ENCODE measurements at regions not wholly inside any gene's neighbourhood (a gene's known extent, or its start where the extent isn't known, plus 50 kb on each side); places are given as distances from the start of the nearest gene placed in this dataset.

DNA sequence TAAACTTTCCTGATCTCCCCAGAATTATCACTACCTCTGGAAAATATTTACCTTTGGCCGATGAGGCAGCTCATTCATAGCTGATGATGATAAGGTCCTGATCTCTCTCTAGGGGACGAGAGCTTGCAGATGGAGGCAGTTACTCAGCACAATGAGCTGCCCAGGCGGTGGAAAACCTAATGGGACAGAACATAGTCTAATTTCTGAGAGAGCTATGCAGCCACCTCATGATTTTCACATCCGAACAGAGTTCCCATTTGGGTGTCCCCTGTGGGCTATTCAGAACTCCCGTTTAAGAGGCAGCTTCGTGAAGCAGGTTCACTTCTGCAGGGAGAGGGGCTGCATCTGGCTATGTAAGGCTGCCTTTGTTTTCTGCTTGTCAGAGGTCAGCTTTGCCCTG is 724.6 kb upstream of the TMEM132C start:
- no peak for DNase-seq

DNA sequence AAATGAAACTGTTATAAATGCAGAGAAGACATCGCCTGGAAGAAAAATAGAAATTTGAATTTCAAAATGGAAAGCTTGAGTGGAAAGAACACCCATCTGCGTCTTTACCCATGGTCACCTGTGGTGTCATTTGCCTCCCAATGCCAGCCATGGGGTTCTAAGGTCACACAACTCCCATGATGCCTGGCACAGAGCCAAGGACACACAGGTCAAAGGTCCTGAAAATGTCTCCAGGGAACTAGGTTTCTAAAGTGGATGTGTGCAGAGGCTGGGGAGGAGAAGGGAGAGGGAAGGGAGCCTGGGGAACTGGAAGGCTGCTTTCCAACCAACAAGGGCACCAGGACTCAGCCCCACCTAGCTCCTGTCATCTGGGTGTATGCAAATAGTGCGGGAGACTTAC is 724.0 kb upstream of the TMEM132C start:
- DNase-seq: no peak

DNA sequence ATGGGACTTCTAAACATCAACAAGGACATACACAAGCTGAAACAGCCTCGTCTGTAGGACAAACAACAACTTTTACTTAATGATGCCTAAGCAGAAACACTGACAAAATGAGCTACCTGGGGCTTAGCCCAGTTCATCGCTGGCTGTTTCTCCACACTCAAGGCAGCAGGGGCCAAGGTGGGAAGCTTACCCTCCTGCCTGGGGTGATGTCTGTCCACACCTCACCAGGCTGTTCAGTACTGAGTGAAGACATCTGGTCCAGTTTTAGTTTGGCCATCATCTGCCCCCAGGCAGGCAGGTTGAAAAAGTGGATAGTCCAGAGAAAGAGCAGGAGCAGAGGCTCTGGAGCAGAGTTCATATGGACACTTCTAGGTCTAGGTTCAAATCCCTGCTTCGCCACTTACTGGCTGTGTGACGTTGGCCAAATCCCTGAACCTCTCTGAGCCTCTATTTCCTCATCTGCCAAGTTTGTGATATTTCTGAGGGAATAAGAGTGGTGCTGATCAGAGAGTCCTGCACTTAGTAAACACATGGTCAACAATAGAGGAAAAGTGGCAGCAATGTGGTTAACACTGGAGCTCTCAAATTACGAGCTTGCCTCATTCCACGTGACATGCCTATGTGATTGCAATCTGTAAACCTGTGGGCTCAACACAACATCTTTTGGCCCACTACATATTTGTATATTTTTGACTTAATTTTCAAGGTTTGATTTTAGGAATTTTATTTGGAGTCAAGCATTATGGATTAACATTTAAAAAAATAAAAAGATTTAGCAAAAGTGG is 720.1 kb upstream of the TMEM132C start:
- DNase-seq: no peak

DNA sequence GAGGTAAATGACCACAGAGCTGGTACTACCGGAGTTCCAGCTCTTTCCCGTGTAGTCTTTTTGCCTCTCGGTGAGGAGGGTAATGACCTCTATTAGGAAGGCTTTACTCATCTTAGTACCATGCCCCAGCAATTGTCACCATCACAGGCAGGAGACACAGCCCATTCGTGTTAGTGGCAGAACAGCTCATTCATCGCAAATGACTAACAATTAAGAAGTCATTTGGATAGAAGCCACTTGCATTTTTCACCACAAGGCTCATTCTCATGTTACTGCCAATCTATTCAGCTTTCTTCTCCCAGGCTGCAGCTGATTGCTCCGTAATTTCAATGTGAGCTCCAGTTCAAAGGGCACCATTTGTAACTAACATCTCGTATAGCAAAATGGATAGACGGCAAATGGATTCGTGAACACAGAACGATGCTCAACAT is 718.8 kb upstream of the TMEM132C start:
- peak; percentile 44 for DNase-seq

DNA sequence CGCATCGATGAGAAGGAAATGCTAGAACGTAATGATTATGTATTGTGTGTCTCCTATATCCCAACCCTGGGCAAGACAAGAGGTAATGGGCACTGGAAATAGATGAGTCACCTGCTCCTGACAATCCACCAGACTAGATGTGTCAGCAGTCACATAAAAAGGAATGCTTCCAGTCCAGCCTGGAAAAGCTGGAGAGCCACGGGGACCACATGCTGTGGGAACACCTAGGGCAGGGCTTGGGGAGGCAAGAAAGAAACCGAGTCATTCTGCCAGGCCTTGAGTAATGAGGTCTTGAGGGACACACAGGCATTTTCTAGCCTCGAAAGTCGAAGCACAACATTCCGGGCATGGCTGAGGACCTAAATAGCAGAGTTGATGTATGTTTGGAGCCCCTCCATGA is 716.7 kb upstream of the TMEM132C start:
- no peak for DNase-seq

DNA sequence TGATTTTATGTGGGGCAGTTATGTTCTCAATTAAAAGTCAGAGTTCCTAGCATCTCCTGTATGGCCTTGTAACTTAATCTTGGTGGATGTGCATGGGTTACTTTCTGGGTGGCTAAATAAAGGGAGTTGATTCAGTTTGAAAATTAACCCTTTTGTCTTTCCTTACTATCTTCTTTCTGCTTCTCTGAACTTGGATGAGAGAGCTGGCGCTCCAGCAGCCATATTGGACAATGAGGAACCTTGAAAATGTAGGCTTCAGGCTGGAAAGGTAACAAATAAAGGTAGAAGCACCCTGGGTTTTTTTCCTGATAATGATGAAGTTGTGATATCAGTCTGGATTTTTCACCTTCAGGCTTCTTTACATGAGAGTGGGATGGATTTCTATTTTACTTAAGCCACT is 714.1 kb upstream of the TMEM132C start:
- DNase-seq: no peak

DNA sequence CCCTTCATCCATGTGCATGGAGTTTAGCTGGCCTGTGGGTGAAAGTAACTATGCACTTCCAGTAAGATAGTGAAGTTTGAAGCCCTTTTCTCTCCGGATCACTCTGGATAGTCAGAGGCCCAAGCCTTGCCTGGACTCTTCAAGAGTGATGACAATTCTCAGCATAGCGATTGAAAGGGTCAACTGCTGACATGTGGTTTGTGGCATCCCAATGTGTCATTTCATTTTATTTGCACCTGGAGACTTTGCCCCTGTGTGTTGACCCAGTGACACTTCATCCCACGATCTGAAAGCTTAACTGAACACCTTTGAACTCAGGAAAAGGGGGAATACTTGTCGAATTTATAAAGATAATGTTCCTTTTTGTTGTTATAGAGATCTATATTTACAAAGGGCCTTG is 711.9 kb upstream of the TMEM132C start:
- DNase-seq: no peak

DNA sequence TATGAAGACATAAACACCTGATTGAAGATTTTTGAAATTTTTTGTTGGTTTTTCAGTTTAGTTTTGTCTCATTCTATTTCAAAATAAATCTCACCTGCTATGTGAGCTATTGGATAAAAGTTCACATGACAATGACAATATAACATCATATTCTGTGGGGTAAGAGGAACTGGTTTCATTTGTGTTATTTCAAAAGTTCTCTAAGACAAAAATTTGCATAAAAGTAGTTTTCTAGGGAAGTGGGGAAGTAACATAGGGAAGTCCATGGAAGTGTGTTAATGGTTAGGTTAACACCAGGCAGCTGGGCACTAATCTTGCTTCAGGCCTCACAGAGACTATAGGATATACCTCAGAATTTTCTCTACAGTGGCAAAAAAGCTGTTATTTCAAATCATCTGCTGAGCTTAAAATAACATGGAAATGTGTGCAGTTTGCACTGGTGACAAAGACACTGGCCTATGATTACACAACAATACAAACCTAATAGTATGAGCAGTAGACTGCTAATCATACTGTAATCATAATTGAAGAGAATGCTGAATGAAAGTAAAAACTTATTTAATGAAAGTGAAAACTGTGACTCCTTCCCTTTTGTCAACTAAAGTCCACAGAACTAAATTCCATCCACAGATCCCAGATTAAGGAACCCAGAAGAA is 710.6 kb upstream of the TMEM132C start:
- DNase-seq: no peak

DNA sequence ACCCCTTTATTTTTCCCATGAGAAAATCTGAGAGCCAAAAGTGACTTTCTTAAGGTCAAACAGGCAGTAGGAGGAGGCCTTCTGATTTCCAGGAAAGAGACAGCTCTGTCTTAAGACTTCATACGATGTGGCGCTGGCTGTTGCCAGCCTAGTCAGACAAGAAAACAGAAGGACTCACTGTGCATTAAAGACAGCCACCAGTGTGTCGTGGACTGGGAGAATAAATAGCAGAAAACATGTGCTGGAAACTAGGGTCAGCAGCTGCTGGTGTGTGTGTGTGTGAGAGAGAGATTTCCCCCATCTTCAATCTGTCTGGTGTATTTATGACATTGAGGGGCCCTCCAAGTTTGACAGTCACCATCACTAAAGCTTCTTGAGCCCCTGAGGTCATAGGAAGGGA is 708.6 kb upstream of the TMEM132C start:
- DNase-seq: no peak

DNA sequence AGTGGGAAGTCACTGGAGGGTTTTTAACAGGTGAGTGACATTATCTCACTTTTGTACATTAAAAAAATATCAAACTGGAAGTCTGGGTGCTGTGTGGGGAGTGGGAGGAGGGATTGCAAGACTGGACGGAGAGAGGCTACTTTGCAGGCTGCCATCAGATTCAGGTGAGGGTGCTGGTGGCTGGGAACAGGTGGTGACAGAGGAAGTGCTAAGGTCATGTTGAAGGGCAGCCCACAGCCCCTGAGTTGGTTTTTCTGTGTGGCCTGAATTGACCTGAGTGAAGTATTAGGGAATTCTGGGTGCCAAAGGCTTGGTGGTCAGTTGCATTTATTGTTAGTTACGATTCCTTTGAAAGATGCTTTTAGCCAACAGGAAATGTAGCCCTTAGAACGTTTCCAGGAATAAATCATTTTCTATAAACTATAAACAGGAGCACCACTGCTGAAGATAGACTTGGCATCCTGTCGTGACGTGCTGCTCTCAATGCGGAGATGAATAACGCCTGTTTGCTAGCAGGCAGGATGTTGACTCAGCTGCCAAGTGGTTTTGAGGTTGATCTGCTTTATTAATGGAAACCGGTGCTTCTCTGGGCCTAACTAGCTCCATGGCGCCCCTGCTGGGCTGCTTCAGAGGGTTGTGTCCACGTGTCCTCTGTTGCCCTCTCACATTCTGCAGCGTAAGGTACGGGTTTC is 707.5 kb upstream of the TMEM132C start:
- peak; percentile 84 for DNase-seq

DNA sequence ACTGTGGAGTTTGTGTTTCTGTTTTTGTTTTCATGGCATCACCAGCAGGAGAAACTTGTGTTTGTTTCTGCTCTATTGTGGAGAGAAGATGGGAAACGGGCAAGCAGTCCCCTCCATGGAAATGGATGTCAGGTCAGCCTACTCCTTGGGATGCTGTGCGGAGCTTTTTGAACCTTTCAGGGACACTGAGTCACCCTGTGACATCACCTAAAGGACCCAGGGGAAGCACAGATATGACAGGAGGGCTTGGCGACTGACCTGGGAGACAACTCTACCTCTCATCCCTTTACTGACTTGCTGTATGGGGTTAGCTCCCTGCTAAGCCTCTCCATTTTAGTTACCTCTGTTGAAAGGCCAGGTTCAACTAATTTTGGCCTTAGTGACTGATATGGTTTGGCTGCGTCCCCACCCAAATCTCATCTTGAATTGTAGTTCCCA is 706.9 kb upstream of the TMEM132C start:
- no peak for DNase-seq

DNA sequence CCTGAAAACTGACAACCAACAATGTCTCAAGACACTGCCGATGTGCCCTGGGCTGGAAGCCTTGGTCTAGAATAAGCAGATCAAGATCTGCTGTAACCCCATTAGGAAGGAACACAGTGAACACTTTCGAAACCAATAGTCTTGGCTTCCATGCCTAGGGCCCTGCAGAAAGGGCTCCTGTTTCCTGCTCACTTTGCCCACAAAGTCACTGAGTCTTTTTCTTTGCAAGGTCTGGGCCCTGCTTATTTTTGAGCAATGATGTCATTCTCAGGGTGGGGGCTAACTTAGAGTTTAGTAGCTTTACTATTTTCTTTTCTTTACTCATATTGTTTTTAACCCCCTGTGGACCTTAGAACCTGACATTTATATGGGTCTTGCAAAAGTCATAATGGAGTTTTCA is 704.2 kb upstream of the TMEM132C start:
- no peak for DNase-seq

DNA sequence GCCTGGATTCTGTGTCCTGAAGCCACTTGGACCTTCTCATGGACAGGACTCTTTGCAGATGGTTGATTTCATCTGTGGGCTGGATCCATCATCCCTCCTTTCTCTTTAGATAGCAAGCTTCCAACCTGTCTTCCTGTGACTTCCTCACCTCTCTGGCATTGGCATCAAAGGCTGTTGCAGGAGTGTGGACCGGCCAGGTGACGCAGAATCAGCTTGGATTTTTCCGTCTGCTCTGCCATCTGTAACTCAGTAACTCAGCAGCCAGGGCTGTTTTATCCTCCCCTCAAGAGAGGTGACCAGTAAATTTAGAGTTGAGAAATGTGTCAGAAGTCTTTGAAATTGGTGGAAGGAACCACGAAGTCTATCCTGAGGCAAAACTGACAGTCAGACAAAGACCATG is 701.7 kb upstream of the TMEM132C start:
- DNase-seq: no peak

DNA sequence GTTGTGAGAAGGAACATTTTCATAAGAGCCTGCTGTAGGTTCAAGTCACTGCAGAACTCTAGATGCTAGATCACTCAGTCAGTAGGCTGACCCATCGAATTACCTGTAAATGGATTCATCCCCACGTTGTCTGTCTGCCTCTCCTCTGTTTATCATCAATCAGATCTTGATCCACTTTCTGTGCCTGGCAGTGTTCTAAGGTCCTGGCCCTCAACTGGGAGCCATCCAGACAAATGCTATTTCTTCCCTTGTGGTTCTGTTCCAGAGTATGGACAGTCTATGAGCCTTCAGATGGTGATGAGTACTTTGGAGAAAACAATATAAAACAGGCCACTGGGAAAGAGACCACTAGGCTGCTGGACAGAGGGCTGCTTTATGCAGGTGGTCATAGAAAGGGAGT is 699.4 kb upstream of the TMEM132C start:
- no peak for DNase-seq

DNA sequence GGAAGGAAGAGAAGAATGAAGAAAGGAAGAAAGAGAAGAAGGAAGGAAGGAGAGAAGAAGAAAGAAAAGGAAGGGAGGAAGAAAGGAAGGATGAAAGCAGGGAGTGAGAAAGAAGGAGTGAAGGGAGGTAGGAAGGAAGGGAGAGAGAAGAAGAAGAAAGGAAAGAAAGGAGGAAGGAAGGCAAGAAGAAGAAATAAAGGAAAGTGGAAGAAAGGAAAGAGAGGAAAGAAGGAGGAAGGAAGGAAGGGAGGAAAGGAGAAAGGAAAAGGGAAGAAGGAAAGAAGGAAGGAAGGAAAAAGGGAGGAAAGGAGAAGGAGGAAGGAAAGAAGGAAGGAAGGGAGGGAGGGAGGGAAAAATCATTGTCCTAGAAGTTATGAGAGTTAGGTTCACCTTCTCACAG is 696.6 kb upstream of the TMEM132C start:
- no peak for DNase-seq

DNA sequence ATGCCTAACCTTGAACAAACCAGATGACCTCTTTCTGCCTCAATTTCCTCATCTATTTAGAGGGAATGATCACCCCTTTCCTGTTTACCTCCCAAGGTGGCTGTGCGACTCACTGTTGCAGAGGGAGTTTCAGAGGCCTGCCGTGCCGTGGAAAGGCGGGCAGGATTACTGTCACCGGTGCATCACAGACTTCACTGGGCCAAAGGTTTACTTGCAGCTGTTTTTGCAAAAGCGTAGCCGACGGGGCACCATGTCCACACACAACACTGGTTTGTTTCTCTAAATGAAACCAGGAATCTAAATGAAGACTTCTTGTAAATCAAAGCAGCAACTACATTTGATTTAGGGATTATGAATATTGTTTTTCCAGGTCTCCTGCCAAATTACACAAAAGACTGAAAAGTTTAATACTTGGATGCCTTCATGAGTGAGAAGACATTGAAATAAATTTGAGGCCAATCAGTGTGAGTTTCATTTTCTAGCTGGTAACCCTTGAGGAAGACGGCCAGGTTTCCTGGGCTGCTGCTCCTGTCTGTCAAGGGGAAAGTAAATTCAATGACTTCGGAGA is 696.1 kb upstream of the TMEM132C start:
- no peak for DNase-seq

DNA sequence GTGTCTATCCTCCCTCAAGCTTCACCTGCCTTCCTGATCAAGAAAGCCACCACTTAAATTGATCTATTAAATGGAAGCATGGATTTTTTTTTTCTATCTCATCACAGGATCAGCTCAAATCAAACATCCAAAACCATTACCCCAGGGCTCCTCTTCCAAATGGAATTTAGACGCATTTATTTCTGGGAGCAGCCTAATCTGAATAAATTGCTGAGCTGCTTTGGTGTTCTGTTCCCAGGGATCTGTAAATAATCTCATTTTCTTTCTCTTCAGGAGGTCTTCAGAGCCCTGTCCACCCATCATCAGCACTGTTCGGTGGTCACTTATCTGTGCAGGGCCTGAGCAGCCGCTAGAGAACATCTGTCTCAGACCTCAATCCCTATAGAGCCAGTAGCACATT is 695.4 kb upstream of the TMEM132C start:
- DNase-seq: no peak

DNA sequence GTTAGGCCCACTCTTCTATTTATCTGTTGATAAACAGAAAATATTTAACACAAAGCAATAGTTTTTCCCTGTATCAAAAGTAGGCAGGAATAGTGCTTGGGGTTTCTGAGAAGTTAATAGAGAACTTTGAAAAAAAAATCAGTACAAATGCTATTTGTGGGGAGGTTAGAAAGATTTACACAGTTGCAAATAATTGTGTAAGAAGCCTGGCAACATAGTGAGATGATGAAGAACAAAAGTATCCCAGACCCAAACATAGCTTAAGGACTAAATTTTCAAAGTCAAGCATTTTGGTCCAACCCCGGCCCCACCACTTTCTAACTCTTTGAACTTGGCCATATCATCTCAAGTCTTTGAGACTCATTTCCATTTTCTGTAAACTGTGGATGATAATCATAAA is 687.5 kb upstream of the TMEM132C start:
- DNase-seq: no peak

DNA sequence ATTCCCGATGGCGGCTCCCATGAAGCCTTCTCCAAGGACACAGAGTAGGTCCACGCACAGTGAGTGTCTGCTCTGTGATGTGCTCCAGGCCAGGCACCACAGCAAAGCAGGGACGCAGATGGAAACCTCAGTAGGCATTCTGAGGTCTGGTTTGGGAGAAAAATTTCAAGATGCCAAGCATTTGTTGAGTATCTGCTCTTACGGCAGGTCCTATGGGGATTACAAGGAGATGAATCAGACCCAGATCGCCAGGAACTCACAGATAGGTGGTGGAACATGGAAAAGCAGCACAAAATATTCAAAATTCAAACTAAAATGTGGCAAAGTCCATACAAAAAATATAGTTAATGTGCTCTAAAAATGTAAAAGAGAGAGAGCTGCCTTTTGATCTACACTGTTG is 684.9 kb upstream of the TMEM132C start:
- no peak for DNase-seq

DNA sequence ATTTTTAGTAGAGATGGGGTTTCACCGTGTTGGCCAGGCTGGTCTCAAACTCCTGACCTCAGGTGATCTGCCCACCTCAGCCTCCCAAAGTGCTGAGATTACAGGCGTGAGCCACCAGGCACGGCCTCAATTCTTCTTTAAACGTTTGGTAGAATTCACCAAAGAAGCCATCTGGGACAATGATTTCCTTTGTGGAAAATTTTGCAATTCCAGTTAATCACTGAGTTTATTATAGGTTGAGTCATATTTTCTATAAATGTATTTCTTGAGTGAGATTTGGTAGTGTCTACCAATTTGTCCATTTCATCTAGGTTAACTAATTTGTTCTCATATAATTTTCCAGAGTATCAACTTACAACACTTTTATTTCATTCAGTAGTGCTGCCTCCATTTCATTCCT is 683.9 kb upstream of the TMEM132C start:
- DNase-seq: no peak

DNA sequence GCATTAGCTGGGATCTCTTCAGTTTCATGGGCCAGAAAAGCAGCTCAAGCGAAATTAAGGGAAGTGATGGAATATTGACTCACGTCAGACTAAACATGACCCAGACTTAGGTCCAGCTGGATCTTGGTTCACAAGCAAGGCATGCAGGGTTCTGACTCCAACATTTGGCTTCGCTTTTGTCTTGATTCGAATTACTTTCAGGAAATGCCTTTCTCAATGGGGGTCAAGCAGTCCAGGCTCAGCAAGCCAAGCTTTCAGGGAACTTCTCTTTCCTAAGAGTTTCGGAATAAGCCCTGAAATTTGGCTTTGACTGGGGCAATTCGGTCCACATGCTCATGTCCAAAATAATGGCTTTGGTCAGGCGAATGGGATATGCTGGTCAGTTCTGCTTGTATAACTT is 678.7 kb upstream of the TMEM132C start:
- no peak for DNase-seq

DNA sequence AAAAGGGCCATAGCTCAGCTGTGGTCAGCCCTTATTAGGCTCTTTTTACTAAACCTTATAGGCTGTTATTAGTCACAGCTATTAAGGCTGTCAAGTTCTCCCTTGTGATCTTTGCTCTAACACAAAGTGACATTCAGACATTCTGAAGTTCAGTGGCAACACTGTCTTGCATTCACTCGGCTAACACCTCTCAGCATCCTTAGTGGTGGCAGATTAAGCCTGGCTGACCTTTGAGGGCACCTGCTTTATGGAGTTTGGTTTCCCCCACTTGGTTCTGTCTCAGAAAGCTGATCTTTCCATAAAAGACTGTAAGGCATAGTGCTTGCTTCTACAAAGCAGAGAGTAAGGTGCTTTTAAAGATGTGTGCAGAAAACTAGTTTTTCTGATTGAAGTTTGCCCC is 677.4 kb upstream of the TMEM132C start:
- DNase-seq: no peak

DNA sequence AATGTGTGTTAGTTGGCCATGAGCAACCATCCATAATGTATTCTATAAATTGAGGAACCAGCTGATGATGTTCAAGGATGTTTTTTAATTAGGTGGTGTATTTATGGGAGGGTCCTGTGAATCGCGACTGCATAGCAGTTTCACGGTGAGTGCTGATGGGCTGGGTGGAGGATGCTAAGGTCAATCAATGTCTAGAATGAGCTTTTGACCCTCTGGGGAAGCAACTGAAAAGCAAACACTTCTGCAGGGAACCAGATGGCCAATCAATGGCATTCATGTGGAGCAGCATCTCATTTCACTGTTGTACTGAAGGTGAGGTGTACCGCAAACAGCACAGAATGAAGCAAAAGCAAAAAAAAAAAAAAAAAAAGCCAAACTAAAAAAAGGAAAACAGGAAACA is 676.1 kb upstream of the TMEM132C start:
- DNase-seq: no peak

DNA sequence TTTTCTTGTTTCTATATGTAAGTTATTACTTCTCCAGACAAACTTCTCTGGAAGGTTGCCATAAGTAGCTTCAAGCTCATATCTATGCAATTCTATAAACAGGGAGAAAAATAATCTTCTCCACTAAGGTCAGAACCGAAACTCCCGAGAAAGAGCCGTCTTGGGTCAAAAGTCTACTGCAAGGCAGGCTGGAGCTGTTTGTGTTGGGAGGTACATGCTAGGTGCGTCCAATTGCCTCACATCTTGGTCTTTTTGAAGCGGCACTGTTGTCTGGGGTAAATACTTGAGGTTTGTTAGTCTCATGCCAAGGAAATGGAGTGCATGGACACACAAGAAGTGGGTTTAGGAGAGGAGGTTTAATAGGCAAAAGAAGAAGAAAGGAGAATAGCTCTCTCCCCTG is 674.7 kb upstream of the TMEM132C start:
- no peak for DNase-seq

All from amniotic stem cell (primary cell).